GM12878 (cell line): ENCODE measurements at regions not wholly inside any gene's neighbourhood (a gene's known extent, or its start where the extent isn't known, plus 50 kb on each side); places are given as distances from the start of the nearest gene placed in this dataset.

Source experiments
- ATAC-seq: fragments of 200-7000 bp; cut with Tn5 transposase; 3 replicates; pipeline ENCODE4 v1.9.1; 2020; ENCODE audit warnings: mild to moderate bottlenecking, moderate library complexity
- BruUV-seq: library from RNA; stranded (reverse); fragments of 400-500 nt; replicated peaks from 2 replicates; lab custom pipeline; 2021; lab: Mats Ljungman, UMichigan
- CTCF ChIA-PET: fragments of 300-600 bp; sonication (Branson Sonifier 250); formaldehyde crosslinking; extraction: SDS; loops from one replicate; lab custom pipeline; 2021; ENCODE audit warnings: inconsistent platforms; lab: Yijun Ruan, JAX
- POLR2A ChIA-PET: fragments of 350-600 bp; formaldehyde crosslinking; extraction: SDS; loops from one replicate; lab custom pipeline; 2021; ENCODE audit warnings: inconsistent platforms; lab: Charles Lee
- RAD21 ChIA-PET: fragments of 300-600 bp; sonication (Branson Sonifier 250); formaldehyde crosslinking; loops from one replicate; lab custom pipeline; 2023; ENCODE audit warnings: antibody characterized with exemption; ENCODE audit not compliant: unreplicated experiment; lab: Charles Lee
- SMC1A ChIA-PET: fragments of 300-600 bp; sonication (Branson Sonifier 250); formaldehyde crosslinking; loops from one replicate; lab custom pipeline; 2023; ENCODE audit not compliant: unreplicated experiment, uncharacterized antibody; lab: Charles Lee
- DNase-seq: peaks from one replicate; pipeline ENCODE4 v3.0.0-alpha.2; 2011; ENCODE audit warnings: low read depth, low spot score
- FAIRE-seq: peaks from 3 replicates; lab custom pipeline; 2011; peaks lifted over from hg19 to GRCh38; lab: Jason Lieb, UNC
- H2AFZ ChIP-seq: 2 replicates; pipeline ENCODE4 v1.6.0; 2011; ENCODE audit warnings: low read depth, low read length, control low read depth; ENCODE audit not compliant: control insufficient read depth
- H3K27ac ChIP-seq: 2 replicates; pipeline ENCODE4 v1.5.1; 2011; ENCODE audit warnings: control low read depth; ENCODE audit not compliant: control insufficient read depth, insufficient read depth
- H3K27me3 ChIP-seq, 2 experiments: replicated peaks in 1 of 2; 2 replicates each; pipeline versions ENCODE4 v1.6.0 to v1.6.1; 2011; ENCODE audit warnings: low read length in 1 of 2; ENCODE audit not compliant: control insufficient read depth in 2 of 2, insufficient read depth in 2 of 2
- H3K36me3 ChIP-seq, 2 experiments: 2 replicates each; pipeline ENCODE4 v1.5.1; 2011; ENCODE audit warnings: low read length in 1 of 2; ENCODE audit not compliant: control insufficient read depth in 2 of 2, insufficient read depth in 2 of 2
- H3K4me1 ChIP-seq: 2 replicates; pipeline ENCODE4 v1.6.1; 2011; ENCODE audit warnings: mild to moderate bottlenecking, low read length, moderate library complexity, mixed read lengths; ENCODE audit not compliant: control insufficient read depth, insufficient read depth
- H3K4me2 ChIP-seq: 2 replicates; pipeline ENCODE4 v1.6.0; 2011; ENCODE audit warnings: control low read depth; ENCODE audit not compliant: control insufficient read depth, insufficient read depth
- H3K4me3 ChIP-seq: fragments of 200-600 bp; sonication (generic); 2 replicates; pipeline ENCODE4 v1.5.1; 2016
- H3K79me2 ChIP-seq: 2 replicates; pipeline ENCODE4 v1.6.0; 2011; ENCODE audit warnings: low read length; ENCODE audit not compliant: control insufficient read depth, insufficient read depth
- H3K9ac ChIP-seq: 2 replicates; pipeline ENCODE4 v1.8.0; 2011; ENCODE audit warnings: low read length, control low read depth, mixed read lengths; ENCODE audit not compliant: control insufficient read depth, insufficient read depth
- H3K9me3 ChIP-seq: replicated peaks from 3 replicates; pipeline ENCODE4 v1.5.1; 2011; ENCODE audit warnings: mild to moderate bottlenecking, low read length; ENCODE audit not compliant: control insufficient read depth, insufficient read depth
- H4K20me1 ChIP-seq: 2 replicates; pipeline ENCODE4 v1.6.0; 2011; ENCODE audit not compliant: control insufficient read depth, insufficient read depth
- BCL11A ChIP-seq: IDR thresholded peaks from 2 replicates; pipeline ENCODE4 v1.6.1; 2011; ENCODE audit warnings: low read depth, low read length
- CBFB ChIP-seq: IDR thresholded peaks from 2 replicates; pipeline ENCODE4 v1.6.1; 2016; ENCODE audit warnings: antibody characterized with exemption, low read depth
- CBX3 ChIP-seq: fragments of 200-600 bp; sonication (generic); IDR thresholded peaks from 2 replicates; pipeline ENCODE4 v1.6.1; 2016; ENCODE audit warnings: low read depth, borderline replicate concordance
- HDAC2 ChIP-seq: fragments of 200-600 bp; sonication (generic); IDR thresholded peaks from 2 replicates; pipeline ENCODE4 v1.6.1; 2017
- HDGF ChIP-seq: fragments of 450-650 bp; IDR thresholded peaks from 2 replicates; pipeline ENCODE4 v1.6.1; 2016; ENCODE audit warnings: antibody characterized with exemption
- IKZF2 ChIP-seq, 2 experiments: fragments of 450-650 bp; IDR thresholded peaks; 2 replicates each; pipeline ENCODE4 v1.6.1; 2017; ENCODE audit warnings: mild to moderate bottlenecking in 2 of 2, moderate library complexity in 2 of 2
- MEF2B ChIP-seq: fragments of 450-650 bp; IDR thresholded peaks from 2 replicates; pipeline ENCODE4 v1.6.1; 2018; ENCODE audit warnings: mild to moderate bottlenecking, moderate library complexity; ENCODE audit not compliant: partially characterized antibody, poor library complexity, severe bottlenecking
- MYC ChIP-seq: IDR thresholded peaks from 2 replicates; pipeline ENCODE4 v1.6.1; 2011; ENCODE audit warnings: mild to moderate bottlenecking, low read length, moderate library complexity, inconsistent platforms; ENCODE audit not compliant: insufficient read depth, insufficient replicate concordance, insufficient read length, severe bottlenecking
- NKRF ChIP-seq: fragments of 450-650 bp; conservative IDR thresholded peaks from 2 replicates; pipeline ENCODE4 v1.6.1; 2017; ENCODE audit warnings: mild to moderate bottlenecking, moderate library complexity
- PML ChIP-seq: IDR thresholded peaks from 2 replicates; pipeline ENCODE4 v1.6.1; 2012; ENCODE audit warnings: low read length, inconsistent platforms
- POLR2AphosphoS5 ChIP-seq: IDR thresholded peaks from 2 replicates; pipeline ENCODE4 v1.6.1; 2011; ENCODE audit warnings: mild to moderate bottlenecking, low read length, inconsistent platforms
- SIN3A ChIP-seq: IDR thresholded peaks from 2 replicates; pipeline ENCODE4 v1.6.1; 2012; ENCODE audit warnings: low read depth, low read length, improper control_type of control experiment
- SIX5 ChIP-seq: IDR thresholded peaks from 2 replicates; pipeline ENCODE4 v1.6.1; 2011; ENCODE audit warnings: mild to moderate bottlenecking, low read depth, low read length, moderate library complexity; ENCODE audit not compliant: severe bottlenecking
- SUPT20H ChIP-seq: IDR thresholded peaks from 2 replicates; pipeline ENCODE4 v1.6.1; 2011; ENCODE audit warnings: low read depth, mild to moderate bottlenecking, low read length, moderate library complexity, borderline replicate concordance; ENCODE audit not compliant: control insufficient read depth
- YBX1 ChIP-seq: fragments of 450-650 bp; IDR thresholded peaks from 2 replicates; pipeline ENCODE4 v1.6.1; 2016; ENCODE audit warnings: antibody characterized with exemption
- WGBS: methylation state at CpG from one replicate; pipeline ENCODE4 v1.1.6; 2016; ENCODE audit warnings: low lambda C conversion rate; ENCODE audit not compliant: insufficient replicate concordance, insufficient coverage; ENCODE audit errors: missing lambda C conversion rate; 5-methylcytosine and 5-hydroxymethylcytosine counted together
- in situ Hi-C: fragments of 300-500 bp; cut with MboI; formaldehyde crosslinking; loops from 9 replicates; pipeline ENCODE4 v1.14.3; 2018; ENCODE audit warnings: mixed read lengths
- intact Hi-C: fragments of 100-400 bp; cut with micrococcal nuclease; formaldehyde crosslinking; loops from one replicate; pipeline ENCODE4 v1.14.2; 2022; ENCODE audit not compliant: unreplicated experiment
- TF ChIP-seq, protein P1 (sequence below): IDR thresholded peaks from 2 replicates; pipeline ENCODE4 v1.6.1; 2012; ENCODE audit warnings: low read depth, low read length, improper control_type of control experiment
- TF ChIP-seq, protein P2 (sequence below): IDR thresholded peaks from 2 replicates; pipeline ENCODE4 v1.6.1; 2011; ENCODE audit warnings: borderline replicate concordance, low read depth, mild to moderate bottlenecking, moderate library complexity, low read length; ENCODE audit not compliant: insufficient read depth, poor library complexity, severe bottlenecking
- TF ChIP-seq, protein P3 (sequence below): IDR thresholded peaks from 2 replicates; pipeline ENCODE4 v1.6.1; 2012; ENCODE audit warnings: low read length, inconsistent platforms

DNA sequence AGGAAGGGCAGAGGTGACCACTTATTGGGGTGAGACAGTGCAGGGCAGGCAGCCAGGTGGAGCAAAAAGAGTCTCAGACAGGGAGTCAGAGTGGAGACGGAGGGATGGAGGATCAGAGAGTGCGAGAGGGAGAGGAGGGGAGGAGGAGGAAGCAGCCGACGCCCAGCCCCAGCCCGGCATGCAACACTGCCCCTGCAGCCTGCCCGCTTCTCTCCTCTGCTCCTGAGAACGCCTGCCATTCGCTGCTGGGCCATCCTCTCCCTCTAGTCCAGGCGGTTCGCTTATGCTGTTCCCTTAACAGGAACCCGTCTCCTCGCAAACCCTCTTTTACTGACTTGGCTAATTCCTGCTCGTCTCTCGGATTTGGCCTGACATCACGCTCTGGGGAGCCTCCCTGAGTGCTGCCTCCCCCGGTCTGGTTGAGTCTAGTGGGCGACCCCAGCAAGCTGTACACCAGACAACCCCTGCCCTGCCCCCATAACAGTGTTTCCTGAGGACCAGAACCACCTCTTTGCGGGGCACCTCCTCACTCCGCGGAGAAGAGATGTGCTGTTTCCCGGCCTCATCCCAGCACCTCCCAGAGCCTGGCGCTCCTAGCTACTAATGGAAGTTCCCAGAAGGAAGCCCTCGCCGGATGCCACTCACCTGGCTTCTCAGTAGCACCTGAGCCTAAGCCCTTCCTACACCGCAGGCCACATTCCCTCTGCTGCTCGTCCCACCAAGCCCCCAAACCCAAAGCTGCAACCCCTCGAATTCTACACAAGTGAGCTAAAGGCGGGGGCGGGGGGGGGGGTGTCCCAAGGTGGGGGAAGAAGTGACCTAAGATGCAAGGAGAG is 61.2 kb upstream of the CCL1 start:
- no peak for FAIRE-seq
- CTCF ChIA-PET: no interaction called here

More for the DNA sequence above, 61.2 kb upstream of the CCL1 start:
- Histone ChIP-seq H3K9me3 (no peaks in the 10 kb centered on the region), H3K27me3 (peaks cover 0 to 8% of the 10 kb centered on the region in 2 experiments), H3K4me1 (no peaks in the 10 kb centered on the region), H3K4me2 (no peak overlapping the region), H3K79me2 (no peaks in the 10 kb centered on the region), H3K4me3 (no peak overlapping the region), H2AFZ (no peak overlapping the region), H3K36me3 (no peaks in the 10 kb centered on the region), H4K20me1 (no peaks in the 10 kb centered on the region), H3K9ac (no peak overlapping the region), H3K27ac (no peak overlapping the region)
- TF ChIP-seq MEF2B: no peak
- TF ChIP-seq HDGF: no peak
- TF ChIP-seq CBX3: no peak
- TF ChIP-seq NKRF: no peak
- TF ChIP-seq, protein P1, sequence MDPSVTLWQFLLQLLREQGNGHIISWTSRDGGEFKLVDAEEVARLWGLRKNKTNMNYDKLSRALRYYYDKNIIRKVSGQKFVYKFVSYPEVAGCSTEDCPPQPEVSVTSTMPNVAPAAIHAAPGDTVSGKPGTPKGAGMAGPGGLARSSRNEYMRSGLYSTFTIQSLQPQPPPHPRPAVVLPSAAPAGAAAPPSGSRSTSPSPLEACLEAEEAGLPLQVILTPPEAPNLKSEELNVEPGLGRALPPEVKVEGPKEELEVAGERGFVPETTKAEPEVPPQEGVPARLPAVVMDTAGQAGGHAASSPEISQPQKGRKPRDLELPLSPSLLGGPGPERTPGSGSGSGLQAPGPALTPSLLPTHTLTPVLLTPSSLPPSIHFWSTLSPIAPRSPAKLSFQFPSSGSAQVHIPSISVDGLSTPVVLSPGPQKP: no peak
- TF ChIP-seq SUPT20H: no peak
- TF ChIP-seq SIN3A: no peak
- TF ChIP-seq, protein P2, sequence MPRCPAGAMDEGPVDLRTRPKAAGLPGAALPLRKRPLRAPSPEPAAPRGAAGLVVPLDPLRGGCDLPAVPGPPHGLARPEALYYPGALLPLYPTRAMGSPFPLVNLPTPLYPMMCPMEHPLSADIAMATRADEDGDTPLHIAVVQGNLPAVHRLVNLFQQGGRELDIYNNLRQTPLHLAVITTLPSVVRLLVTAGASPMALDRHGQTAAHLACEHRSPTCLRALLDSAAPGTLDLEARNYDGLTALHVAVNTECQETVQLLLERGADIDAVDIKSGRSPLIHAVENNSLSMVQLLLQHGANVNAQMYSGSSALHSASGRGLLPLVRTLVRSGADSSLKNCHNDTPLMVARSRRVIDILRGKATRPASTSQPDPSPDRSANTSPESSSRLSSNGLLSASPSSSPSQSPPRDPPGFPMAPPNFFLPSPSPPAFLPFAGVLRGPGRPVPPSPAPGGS: no peak
- no peak for TF ChIP-seq PML
- no peak for TF ChIP-seq BCL11A
- no peak for TF ChIP-seq HDAC2
- no peak for TF ChIP-seq IKZF2 (IDR thresholded peaks at IDR 0.05)
- no peak for TF ChIP-seq YBX1
- no peak for TF ChIP-seq SIX5
- TF ChIP-seq POLR2AphosphoS5: no peak
- TF ChIP-seq MYC: no peak
- no peak for TF ChIP-seq CBFB
- TF ChIP-seq, protein P3, sequence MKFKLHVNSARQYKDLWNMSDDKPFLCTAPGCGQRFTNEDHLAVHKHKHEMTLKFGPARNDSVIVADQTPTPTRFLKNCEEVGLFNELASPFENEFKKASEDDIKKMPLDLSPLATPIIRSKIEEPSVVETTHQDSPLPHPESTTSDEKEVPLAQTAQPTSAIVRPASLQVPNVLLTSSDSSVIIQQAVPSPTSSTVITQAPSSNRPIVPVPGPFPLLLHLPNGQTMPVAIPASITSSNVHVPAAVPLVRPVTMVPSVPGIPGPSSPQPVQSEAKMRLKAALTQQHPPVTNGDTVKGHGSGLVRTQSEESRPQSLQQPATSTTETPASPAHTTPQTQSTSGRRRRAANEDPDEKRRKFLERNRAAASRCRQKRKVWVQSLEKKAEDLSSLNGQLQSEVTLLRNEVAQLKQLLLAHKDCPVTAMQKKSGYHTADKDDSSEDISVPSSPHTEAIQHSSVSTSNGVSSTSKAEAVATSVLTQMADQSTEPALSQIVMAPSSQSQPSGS: no peak
- ChIA-PET SMC1A (no interaction called here), RAD21 (no interaction called here), POLR2A (no interaction called here)
- DNase-seq: no peak
- intact Hi-C loops (loop anchor here (10.0 kb wide), 2 partner anchors 561 to 1321 kb away; partner anchors contain the start of gene LIG3), in situ Hi-C loops (loop anchor here (5.0 kb wide), 2 partner anchors 213 to 693 kb away; partner anchors contain the start of gene RAD51D)
- no peak for ATAC-seq
- BruUV-seq: no TSS peak
- WGBS: 16% methylated on average over 23 of the region's 29 CpGs
